ENCODE measurements at regions not wholly inside any gene's neighbourhood (a gene's known extent, or its start where the extent isn't known, plus 50 kb on each side); places are given as distances from the start of the nearest gene placed in this dataset.

- ChIA-PET CTCF (no interaction called here), POLR2A (no interaction called here)
- no peaks in the 10 kb centered on the region for H3K36me3 ChIP-seq (ENCODE audit: control insufficient read depth in 2 of 2, insufficient read depth in 1 of 2, low read length in 2 of 2)
- H3K4me1 ChIP-seq (ENCODE audit: control insufficient read depth, insufficient read depth, low read length), result no peaks in the 10 kb centered on the region
- H3K4me3 ChIP-seq (ENCODE audit: low read depth, low read length), result no peak overlapping the region
- no peak overlapping the region for H3K27ac ChIP-seq (ENCODE audit: extremely low read depth, low read depth, low read length)
- H3K9me3 ChIP-seq (ENCODE audit: control insufficient read depth, insufficient read depth, low read depth, low read length), result no peaks in the 10 kb centered on the region
- TF ChIP-seq ZBTB10 (tag by site-specific recombination; IDR thresholded peaks at IDR 0.05) (no peak), ZNF571 (tag by site-specific recombination; IDR thresholded peaks at IDR 0.05) (no peak), ZSCAN30 (tag by site-specific recombination; IDR thresholded peaks at IDR 0.05) (no peak), GLI2 (tag by site-specific recombination; IDR thresholded peaks at IDR 0.05; ENCODE audit: borderline replicate concordance, low read depth) (no peak), KLF7 (tag by site-specific recombination; IDR thresholded peaks at IDR 0.05; ENCODE audit: borderline replicate concordance) (no peak), ZNF776 (tag by site-specific recombination; IDR thresholded peaks at IDR 0.05; ENCODE audit: borderline replicate concordance) (no peak), ZNF157 (tag by site-specific recombination; IDR thresholded peaks at IDR 0.05) (no peak), ZNF639 (tag by site-specific recombination; IDR thresholded peaks at IDR 0.05) (no peak), ZNF274 (IDR thresholded peaks at IDR 0.05; ENCODE audit: low read length) (no peak), ZNF274 (tag by site-specific recombination; IDR thresholded peaks at IDR 0.05; ENCODE audit: borderline replicate concordance) (no peak), ZNF600 (tag by site-specific recombination; IDR thresholded peaks at IDR 0.05) (no peak), SETDB1 (IDR thresholded peaks at IDR 0.05; ENCODE audit: insufficient read length, low read length) (no peak), ZEB2 (tag by site-specific recombination; IDR thresholded peaks at IDR 0.05) (no peak), ZNF510 (tag by site-specific recombination; IDR thresholded peaks at IDR 0.05; ENCODE audit: insufficient replicate concordance) (no peak), ZNF555 (tag by site-specific recombination; conservative IDR thresholded peaks at IDR 0.05) (no peak), ZNF394 (tag by site-specific recombination; IDR thresholded peaks at IDR 0.05; ENCODE audit: borderline replicate concordance) (no peak)
Measured at GRCh38 chr18:10379522-10379921, 74.9 kb upstream of the APCDD1 start.

GRCh38 chr18:10381516-10381915 lies 72.9 kb upstream of the APCDD1 start:
- ChIA-PET POLR2A (no interaction called here), CTCF (no interaction called here)
- Histone ChIP-seq H3K4me1 (ENCODE audit: control insufficient read depth, insufficient read depth, low read length) (no peaks in the 10 kb centered on the region), H3K4me3 (ENCODE audit: low read depth, low read length) (no peak overlapping the region), H3K9me3 (ENCODE audit: control insufficient read depth, insufficient read depth, low read depth, low read length) (no peaks in the 10 kb centered on the region), H3K27ac (ENCODE audit: extremely low read depth, low read depth, low read length) (no peak overlapping the region), H3K36me3 (ENCODE audit: control insufficient read depth in 2 of 2, insufficient read depth in 1 of 2, low read length in 2 of 2) (no peaks in the 10 kb centered on the region)
- no peak for TF ChIP-seq ZNF629 (tag by site-specific recombination; IDR thresholded peaks at IDR 0.05)
- no peak for TF ChIP-seq ZNF184 (tag by site-specific recombination; IDR thresholded peaks at IDR 0.05)
- TF ChIP-seq ZFP3 (tag by site-specific recombination; IDR thresholded peaks at IDR 0.05; ENCODE audit: low read depth), result no peak
- TF ChIP-seq CTCF (tag by site-specific recombination; IDR thresholded peaks at IDR 0.05), result no peak
- TF ChIP-seq ZNF596 (tag by site-specific recombination; IDR thresholded peaks at IDR 0.05), result no peak
- TF ChIP-seq ZNF610 (tag by site-specific recombination; IDR thresholded peaks at IDR 0.05; ENCODE audit: borderline replicate concordance), result no peak
- no peak for TF ChIP-seq ZNF548 (tag by site-specific recombination; IDR thresholded peaks at IDR 0.05)
- TF ChIP-seq PRDM2 (tag by site-specific recombination; IDR thresholded peaks at IDR 0.05; ENCODE audit: borderline replicate concordance), result no peak
- no peak for TF ChIP-seq ZSCAN30 (tag by site-specific recombination; IDR thresholded peaks at IDR 0.05)
- TF ChIP-seq ZNF211 (tag by site-specific recombination; IDR thresholded peaks at IDR 0.05; ENCODE audit: low read depth), result no peak
